ENCODE measurements at regions not wholly inside any gene's neighbourhood (a gene's known extent, or its start where the extent isn't known, plus 50 kb on each side); places are given as distances from the start of the nearest gene placed in this dataset.

- H4K5ac ChIP-seq (ENCODE audit: insufficient read length, low read depth, low read length) = no peak overlapping the region
- no peak for TF ChIP-seq CTCF (conservative IDR thresholded peaks at IDR 0.05)
- Mint-ChIP-seq H3K9me3 (peaks cover 5 to 7% of the 10 kb centered on the region in 2 experiments), H3K4me1 (peaks cover 32 to 38% of the 10 kb centered on the region in 2 experiments), H3K27ac (no peak overlapping the region), H3K4me3 (no peak overlapping the region), H3K36me3 (ENCODE audit: insufficient read depth in 1 of 3, low read depth in 3 of 3) (peaks cover 0 to 7% (median 3%) of the 10 kb centered on the region in 3 experiments; a peak in 5 of 7 replicates), H3K27me3 (ENCODE audit: low read depth) (peaks cover 6% of the 10 kb centered on the region)
- H4K91ac ChIP-seq (ENCODE audit: insufficient read length, low read depth, low read length) = no peak overlapping the region
- no peak overlapping the region for H3K4me2 ChIP-seq (ENCODE audit: insufficient read depth, insufficient read length, low read length)
- H3K14ac ChIP-seq (ENCODE audit: insufficient read depth, low read length) = no peak overlapping the region
- H3K9me3 ChIP-seq (ENCODE audit: control insufficient read depth, low read depth, low read length) = no peaks in the 10 kb centered on the region
- no peak overlapping the region for H3K23ac ChIP-seq (ENCODE audit: insufficient read length, low read depth, low read length)
- no peak overlapping the region for H4K8ac ChIP-seq (replicated peaks; ENCODE audit: insufficient read length, low read depth, low read length)
- H2BK120ac ChIP-seq (ENCODE audit: low read depth, low read length, poor library complexity, severe bottlenecking) = no peak overlapping the region
- no peak overlapping the region for H2BK12ac ChIP-seq (ENCODE audit: insufficient read length, low read depth, low read length)
- H3K23me2 ChIP-seq (ENCODE audit: insufficient read length, low read depth, low read length, poor library complexity, severe bottlenecking) = no peaks in the 10 kb centered on the region
- H3K18ac ChIP-seq (ENCODE audit: insufficient read length, low read depth, low read length) = no peak overlapping the region
- peak; percentile 18 for DNase-seq
- no peak overlapping the region for H3K27ac ChIP-seq (ENCODE audit: insufficient read length, low read depth, low read length)
- no CpG with 5 or more reads among the region's 4 CpGs for WGBS (ENCODE audit: extremely low coverage, insufficient read length, low lambda C conversion rate)
- no peak overlapping the region for H3K4ac ChIP-seq (ENCODE audit: low read depth, low read length)
- H3K9ac ChIP-seq (ENCODE audit: extremely low read depth, insufficient read length, low read length) = no peak overlapping the region
- H3K4me1 ChIP-seq (ENCODE audit: insufficient read depth, low read length) = no peaks in the 10 kb centered on the region; the same call in 1 of the 2 replicates
- H4K20me1 ChIP-seq (ENCODE audit: control insufficient read depth, insufficient read depth, insufficient read length) = no peaks in the 10 kb centered on the region
- no peak overlapping the region for H2BK15ac ChIP-seq (ENCODE audit: low read depth, low read length)
- H2BK20ac ChIP-seq (ENCODE audit: low read depth, low read length, poor library complexity, severe bottlenecking) = no peak overlapping the region
- H3K27me3 ChIP-seq (ENCODE audit: insufficient read depth, low read length) = no peaks in the 10 kb centered on the region
- H3K79me1 ChIP-seq (ENCODE audit: insufficient read depth, low read depth, low read length, poor library complexity, severe bottlenecking) = no peaks in the 10 kb centered on the region
- no peaks in the 10 kb centered on the region for H3K79me2 ChIP-seq (ENCODE audit: insufficient read depth, low read length)
- no peak overlapping the region for H2BK5ac ChIP-seq (ENCODE audit: insufficient read length, low read length)
- no peak overlapping the region for H2AK5ac ChIP-seq (ENCODE audit: insufficient read length, low read length)
- H2AFZ ChIP-seq (ENCODE audit: low read length) = no peak overlapping the region
- no peak overlapping the region for H3K56ac ChIP-seq (ENCODE audit: insufficient read length, low read depth, low read length)
- no peak overlapping the region for H3T11ph ChIP-seq (ENCODE audit: low read length)
Measured at GRCh38 chr17:5817475-5818395, 233.4 kb upstream of the NLRP1 start.
